HTR-8/SVneo (cell line): ENCODE measurements at regions not wholly inside any gene's neighbourhood (a gene's known extent, or its start where the extent isn't known, plus 50 kb on each side); places are given as distances from the start of the nearest gene placed in this dataset.

Source experiments
- DNase-seq: peaks from one replicate; pipeline ENCODE4 v3.0.0; 2011; ENCODE audit warnings: low spot score, mixed read lengths; ENCODE audit not compliant: insufficient read length
- FAIRE-seq: peaks from 2 replicates; lab custom pipeline; 2011; peaks lifted over from hg19 to GRCh38; lab: Jason Lieb, UNC

DNA sequence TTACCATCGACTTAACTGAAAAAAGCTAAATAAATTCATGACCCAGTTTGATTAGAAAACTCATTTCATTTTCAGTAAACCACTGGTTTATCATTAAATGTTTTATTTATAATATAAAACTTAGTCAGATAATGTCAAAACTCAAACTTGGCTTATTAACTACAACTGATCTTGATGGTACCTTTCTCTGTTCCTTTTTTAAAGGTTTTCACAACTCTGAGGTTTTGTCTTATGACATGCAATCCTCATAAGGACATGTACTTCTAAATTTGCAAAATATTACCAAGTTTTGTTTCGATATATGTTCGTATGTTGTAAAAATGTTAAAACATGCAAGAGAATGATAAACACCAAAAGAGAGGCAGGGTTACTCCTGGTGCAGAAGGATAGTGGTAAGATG, 82.5 kb upstream of the PDE10A start:
- DNase-seq: no peak
- FAIRE-seq: no peak

DNA sequence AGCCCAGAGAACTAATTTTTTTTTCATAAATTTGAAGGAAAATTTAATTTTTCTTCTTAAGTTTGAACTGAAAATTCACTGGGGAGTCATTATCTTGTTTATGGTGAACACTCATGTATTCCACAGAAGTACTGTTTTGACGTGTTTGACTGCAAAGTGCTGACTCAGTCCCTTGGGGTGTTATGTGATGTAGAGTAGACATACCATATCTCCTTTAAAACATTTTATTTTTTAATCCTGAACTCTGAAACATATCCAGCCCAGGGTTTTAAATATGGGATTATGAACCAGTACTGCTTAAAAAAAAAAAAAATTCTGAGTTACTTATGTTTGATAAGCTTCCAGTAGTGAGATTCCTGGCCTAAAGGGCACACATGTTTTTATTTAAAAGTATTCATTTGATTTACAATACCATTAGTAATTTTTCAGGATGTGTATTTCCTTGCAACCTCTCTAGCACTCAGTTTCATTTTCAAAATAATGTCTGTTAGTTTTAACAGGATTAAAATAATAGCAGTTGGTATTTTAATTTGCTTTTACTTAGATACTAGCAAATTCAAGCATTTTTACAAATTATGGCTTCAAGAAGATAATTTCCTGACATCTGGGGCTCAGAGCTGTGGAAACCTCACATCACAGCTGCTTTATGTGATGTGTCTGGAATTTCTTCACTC, 81.7 kb upstream of the PDE10A start:
- DNase-seq (no peak), FAIRE-seq (no peak)

DNA sequence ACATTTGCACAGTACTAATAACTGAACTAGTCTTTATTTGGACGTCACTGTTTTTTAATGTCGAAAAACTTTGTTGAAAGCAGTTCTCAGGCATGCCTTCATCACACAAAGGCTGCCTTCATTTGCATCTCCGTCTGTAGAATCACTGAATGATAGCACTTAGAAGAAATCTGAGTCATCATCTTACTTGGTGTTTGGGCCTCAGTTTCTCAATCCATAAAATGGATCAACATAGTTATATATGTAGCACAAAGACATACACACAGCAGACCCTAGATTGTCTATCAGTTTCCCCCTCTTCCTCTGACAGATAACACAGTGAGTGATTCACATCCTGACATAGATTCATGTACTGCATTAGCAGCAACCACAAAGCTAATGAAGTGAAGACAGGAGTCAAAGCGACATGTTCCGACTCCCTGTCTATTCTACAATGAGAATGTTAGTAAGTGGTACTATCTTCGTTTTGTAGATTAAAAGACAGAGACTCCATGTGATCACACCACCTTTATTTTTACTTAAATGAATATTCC, 80.4 kb upstream of the PDE10A start:
- no peak for DNase-seq
- no peak for FAIRE-seq

DNA sequence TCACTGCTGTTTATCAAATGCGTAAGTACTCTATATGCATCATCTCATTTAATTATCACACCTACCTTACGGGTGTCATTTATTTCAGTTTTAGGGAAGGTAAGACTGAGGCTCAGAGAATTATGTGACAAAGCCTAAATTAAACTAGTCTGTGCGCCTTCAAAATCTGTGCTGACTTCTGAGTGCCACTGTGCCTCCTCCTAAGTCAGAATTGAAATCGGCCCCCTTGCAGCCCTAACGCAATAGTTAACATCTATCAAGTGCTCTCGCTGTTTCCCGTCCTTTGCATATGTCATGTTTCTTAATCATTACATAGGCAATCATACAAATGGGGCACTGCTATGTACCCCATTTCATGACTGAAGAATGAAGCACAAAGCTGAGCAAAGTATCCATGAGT, 79.0 kb upstream of the PDE10A start:
- FAIRE-seq (no peak), DNase-seq (no peak)

DNA sequence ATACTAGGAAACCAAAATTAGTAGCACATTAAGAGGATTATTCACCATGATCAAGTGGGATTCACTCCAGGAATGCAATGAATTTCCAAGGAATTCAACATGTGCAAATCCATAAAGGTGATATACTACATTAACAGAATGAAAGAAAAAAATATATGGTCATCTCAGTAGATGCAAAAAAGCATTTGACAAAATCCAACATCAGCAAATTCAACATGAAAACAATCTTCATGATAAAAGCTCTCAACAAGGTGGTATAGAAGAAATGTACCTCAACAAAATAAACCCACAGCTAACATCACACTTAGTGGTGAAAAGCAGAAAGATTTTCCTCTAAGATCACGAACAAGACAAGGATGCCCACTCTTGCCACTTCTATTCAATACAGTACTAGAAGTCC, 74.4 kb upstream of the PDE10A start:
- DNase-seq: no peak
- no peak for FAIRE-seq

DNA sequence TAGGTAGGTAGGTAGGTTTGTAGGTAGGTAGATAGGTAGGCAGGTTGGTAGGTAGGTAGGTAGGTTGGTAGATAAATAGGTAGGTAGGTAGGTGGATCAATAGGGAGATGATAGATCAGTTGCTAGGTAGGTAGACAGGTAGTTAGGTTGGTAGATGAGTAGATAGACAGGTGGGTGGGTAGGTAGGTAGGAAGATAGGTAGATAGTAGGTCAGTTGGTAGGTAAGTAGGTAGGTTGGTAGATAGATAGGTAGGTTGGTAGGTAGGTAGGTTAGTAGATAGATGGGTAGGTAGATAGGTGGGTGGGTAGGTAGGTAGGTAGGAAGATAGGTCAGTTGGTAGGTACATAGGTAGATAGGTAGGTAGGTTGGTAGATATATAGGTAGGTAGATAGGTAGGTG, 72.0 kb upstream of the PDE10A start:
- DNase-seq: no peak
- no peak for FAIRE-seq

DNA sequence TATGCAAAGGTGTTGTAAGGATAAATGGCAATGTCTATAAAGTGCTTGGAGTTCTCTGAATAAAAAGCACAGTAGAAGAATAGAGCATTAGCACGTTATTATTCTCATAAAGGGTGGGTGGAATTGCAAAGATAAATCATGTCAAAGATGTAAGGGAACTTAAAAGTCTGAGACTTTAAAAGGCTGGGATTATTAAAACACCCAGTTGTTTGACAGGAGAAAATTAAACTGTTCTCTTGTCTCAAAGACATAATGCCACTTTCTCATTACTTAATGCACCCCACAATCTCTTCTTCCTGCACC, 70.4 kb upstream of the PDE10A start:
- no peak for FAIRE-seq
- no peak for DNase-seq

DNA sequence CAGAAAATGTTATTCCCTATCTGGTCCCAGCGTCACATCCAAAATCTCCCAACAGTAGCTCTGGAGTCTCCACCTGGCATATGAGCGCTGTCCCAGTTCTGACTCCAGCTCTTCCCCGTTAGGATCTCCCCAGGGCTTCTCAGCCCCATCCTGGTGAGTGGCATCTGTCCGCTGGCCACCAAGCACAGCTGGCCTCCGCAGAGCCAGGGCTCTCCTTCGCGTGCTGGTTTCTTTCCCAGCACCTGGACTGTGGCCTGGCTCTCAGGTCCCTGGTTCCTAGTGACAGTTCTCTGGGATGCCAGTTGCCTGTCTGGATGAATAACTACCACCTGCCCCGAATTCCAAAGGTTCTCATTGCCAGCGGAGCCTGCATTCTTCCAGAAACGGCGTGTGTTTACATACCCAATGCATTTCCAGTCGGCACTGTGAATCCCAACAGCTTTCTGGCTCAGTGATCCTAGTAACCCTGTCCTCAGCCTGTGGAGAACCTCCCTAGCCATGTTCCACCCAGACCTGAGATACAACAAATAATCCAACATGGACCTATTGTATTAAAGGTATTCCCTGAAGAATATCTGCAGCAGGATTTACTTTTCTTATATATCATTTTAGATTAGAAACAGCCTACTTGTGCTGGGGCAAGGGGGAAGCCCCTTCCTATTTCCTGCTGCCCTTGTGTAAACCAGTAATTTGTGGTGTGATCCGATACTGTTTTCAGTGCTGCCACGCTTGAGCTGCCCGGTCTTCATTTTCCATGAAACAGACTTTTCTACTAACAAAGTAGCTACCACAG, 69.9 kb upstream of the PDE10A start:
- FAIRE-seq (no peak), DNase-seq (no peak)

DNA sequence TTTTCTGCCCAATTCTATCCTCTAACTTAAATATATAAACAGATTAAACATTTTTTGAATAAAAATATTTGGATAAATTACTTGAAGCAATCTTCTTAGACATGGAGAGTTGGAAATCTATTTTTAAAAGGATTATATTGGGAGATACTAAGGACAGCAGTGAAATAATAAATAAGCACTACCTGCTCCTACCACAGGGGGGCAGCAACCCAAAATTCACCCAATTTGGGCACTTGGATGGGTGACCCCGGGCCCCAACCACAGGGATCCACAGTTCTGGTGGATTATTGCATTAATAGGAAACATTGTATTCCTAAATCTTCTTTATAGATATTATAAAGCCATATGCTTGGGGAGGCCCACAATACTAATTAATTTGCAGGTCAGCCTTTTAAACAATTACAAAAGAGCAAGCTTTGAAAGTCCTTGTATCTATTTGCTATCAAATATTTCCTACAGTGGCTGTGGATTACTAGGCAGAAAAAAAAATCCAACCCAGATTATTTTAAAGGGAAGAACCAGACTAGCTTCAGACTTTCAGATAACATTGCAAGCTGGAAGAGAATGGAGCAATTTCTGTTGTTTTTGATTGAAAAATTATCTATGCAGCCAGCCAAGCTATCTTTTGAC, 66.4 kb upstream of the PDE10A start:
- DNase-seq (peak; percentile 27), FAIRE-seq (no peak)

DNA sequence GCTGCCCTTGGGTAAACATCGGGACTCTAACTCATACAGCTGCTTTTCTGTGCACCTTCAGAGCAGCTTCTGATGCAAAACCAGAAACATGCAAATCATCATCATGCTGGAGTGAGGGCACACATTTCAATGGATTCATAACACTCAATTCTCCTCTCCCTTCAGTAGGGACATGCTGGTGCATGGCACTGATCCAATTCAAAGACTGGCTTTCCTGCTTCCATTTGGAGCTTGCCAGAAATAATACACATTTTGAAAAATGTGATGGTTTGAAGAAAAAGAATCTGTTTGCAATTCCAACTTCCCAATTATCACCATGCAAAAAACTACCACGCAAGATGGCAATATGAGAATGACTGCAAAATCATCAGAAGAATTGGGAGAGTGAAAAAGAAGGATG, 65.2 kb upstream of the PDE10A start:
- no peak for DNase-seq
- no peak for FAIRE-seq

DNA sequence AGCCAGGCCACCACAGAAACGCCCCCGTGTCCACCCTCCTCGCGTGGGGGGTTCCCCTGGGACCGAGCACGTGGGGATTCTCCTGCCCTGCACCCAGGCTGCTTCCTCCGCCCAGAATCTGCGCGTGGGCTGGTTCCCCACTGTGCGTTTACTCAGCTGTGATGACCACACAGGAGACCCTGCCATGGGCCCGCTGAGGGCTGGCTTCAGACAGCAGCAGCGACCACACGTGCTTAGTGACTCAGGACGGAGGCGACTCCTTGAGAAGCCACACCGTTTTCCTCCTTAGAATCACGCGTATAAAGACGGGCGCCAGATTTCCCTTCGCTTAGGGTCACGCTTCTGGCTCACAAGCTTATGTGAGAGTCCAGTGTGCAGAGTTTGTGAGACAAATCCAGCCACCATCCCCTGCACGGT, 63.9 kb upstream of the PDE10A start:
- FAIRE-seq: no peak

DNA sequence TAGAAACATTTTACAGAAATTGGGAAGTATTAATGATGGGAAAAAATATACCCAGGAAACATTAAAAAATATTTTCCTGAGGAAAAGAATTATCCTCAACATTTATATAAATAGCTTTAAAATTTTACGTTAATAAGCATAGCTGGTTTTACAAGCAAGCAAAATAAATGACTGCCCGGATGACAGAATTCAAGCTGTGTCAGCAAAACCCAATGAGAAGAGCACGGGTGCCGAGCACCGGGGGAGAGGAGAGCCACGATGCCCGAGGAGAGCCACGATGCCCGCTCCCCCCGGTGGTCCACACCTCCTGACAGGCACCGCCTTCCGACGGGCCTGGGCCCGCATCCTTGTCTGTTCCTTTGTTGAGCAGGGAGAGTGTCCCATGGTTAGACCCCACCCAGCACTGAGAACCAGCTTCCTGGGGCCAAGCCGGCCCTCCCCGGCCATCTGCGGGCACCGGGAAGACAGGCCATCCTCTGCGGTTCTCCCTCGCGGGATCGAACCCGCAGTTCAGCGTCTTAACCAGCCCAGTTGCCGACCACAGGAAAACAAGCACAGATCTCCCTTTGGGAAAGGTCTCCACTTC, 63.3 kb upstream of the PDE10A start:
- no peak for FAIRE-seq
- no peak for DNase-seq

More for the DNA sequence above, 63.9 kb upstream of the PDE10A start:
- no peak for DNase-seq

DNA sequence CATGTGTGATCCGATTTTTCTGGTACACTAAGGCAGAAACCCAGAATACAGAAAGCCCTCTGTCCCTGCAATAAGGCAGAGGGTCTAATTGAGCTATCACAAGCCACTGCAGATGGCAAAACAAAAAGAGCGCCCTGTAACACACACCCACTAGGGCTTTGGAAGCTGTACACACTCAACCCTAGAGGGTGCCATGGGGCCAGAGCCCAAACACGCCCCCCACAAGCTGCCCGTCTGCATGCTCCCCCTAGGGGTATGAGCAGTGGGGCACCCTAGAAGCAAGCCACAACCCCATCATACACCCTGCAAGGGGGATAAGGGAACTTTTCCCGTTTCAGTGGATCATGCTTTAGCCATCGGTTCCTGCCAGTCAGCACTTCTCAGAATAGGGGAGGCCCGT, 62.2 kb upstream of the PDE10A start:
- DNase-seq (no peak), FAIRE-seq (no peak)

DNA sequence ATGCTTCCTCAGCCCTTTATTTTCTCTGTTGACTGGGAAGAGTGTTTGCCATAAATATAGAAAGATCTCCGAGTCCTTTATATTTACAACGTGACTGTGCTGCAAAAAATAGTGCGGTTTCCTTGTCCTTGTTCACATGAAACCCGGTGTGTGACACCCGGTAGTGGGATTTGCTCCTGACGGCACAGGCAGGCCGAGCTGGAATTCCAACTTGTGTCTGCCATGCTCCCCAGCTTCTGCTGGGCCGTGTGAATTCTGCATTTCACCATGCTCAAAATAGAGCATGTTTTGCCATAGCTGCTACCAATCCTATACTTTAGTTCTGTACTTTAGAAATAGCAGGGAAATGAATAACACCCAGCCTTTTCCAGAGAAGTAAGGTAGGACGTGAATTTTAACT, 60.3 kb upstream of the PDE10A start:
- no peak for DNase-seq
- FAIRE-seq: no peak

DNA sequence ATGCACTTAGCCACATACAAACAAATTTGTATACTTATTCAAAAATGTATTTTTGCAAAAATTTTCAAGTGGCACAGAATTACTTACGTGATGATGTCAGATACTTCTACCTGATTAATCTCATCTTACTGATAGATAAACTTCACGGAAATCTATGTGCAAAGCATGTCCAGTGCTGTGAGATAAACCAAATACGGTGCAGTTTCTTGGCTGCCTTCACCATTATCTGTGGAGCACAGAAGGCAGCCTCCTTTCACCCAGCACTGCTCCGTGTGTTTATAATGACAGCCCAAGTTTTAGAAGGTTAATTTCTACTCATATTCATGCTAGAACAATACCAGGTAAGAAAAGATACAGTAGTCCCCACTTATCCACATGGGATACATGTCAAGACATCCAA, 59.0 kb upstream of the PDE10A start:
- FAIRE-seq (no peak), DNase-seq (no peak)

DNA sequence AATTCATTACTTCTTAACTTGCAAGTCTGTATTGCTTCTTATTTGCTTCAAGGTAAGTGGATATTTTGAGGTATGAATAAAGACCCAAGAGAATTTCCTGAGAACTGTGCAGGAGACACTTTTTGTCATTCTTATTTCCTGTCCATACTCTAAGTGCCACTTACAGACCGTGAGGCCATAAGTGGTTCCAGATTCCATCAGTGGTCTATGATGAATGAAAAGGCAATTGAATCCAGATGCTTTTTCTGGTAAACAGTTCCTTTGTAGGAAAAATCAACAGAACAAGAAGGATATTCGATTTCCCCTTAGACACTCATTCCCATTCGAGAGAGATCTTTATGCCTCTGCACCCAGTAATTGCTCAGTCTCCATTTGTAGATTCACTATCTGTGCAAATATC, 58.3 kb upstream of the PDE10A start:
- no peak for FAIRE-seq

DNA sequence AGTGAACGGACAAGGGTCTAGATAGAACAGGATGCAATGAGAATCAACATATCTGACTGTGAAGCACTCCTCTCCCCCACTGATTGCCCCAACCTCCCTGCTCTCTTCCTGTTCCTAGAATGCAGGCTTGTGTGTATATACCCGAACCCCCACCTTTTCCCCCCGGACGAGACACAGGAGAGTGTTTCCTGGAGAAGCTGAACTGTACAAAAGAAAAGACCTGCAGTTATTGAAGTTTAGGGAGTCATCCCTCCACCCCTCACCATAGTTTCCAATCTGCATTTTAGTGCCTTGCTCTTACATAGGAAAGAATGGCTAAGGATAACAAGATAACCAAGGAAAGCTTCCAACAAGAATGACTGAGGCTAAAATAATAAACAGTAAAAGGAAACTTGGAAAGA, 55.5 kb upstream of the PDE10A start:
- DNase-seq (no peak), FAIRE-seq (no peak)

More for the DNA sequence above, 58.3 kb upstream of the PDE10A start:
- DNase-seq: no peak

DNA sequence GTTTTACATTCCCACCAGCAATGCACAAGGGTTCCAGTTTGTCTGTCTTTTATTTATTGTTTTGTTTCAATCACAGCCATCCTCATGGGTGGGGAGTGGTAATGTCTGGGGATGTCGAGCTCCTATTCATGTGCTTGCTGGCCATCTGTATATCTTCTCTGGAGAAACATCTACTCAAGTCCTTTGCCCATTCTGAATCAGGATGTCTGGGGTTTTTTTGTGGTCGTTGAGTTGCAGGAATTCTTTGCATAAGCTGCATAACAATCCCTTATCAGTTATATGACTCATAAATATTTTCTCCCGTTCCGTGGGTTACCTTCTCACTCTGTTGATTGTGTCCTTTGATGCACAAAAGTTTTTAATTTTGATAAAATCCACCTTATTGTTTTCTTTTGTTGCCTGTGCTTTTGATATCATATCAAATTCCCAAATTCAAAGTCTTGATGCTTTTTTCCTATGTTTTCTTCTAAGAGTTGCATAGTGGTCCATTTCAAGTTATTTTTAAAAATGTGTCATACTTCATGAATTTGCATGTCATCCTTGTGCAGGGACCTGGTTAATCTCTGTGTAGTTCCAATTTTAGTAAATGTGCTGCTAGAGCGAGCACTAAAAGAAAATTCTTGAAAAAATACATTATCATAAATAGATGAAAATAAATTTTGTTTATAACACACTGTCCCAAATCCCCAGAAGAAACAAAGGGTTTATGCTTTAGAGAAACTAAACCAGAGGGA, 54.9 kb upstream of the PDE10A start:
- FAIRE-seq (no peak), DNase-seq (peak; percentile 11)

DNA sequence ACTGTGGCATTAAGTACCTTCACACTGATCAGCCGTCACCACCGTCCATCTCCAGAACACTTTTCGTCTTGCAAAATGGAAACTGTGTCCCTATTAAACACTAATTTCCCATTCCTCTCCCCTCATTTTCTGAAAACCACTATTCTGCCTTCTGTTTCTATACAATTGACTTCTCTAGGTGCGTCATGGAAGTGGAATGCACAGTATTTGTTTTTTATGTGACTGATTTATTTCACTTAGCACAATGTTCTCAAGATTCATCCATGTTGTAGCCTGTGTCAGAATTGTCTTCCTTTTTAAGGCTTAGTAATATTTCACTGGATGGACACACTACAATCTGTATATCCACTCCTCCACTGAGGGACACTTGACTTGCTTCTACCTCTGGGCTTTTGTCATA, 53.8 kb upstream of the PDE10A start:
- FAIRE-seq (no peak), DNase-seq (no peak)

DNA sequence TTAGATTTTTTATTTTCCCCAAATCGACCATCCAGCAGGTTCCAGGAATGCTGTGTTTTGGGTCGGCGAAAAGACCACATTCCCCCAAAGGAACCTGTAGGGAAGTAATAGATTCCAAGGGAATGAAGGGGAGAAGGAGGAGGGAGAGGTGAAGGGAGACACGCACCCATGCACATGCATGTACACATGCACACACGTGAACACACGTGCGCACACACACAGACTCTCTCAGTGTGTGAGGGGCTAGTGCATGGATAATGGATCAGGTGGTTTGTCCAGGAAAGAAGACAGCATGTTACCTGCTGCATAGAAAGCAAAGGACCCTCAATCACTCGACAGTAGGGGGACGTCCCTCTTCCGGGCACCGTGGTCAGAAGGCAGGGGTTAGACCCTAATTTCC, 52.4 kb upstream of the PDE10A start:
- FAIRE-seq: no peak

More for the DNA sequence above, 52.4 kb upstream of the PDE10A start:
- DNase-seq: no peak
